ENCODE measurements at regions not wholly inside any gene's neighbourhood (a gene's known extent, or its start where the extent isn't known, plus 50 kb on each side); places are given as distances from the start of the nearest gene placed in this dataset.

DNA sequence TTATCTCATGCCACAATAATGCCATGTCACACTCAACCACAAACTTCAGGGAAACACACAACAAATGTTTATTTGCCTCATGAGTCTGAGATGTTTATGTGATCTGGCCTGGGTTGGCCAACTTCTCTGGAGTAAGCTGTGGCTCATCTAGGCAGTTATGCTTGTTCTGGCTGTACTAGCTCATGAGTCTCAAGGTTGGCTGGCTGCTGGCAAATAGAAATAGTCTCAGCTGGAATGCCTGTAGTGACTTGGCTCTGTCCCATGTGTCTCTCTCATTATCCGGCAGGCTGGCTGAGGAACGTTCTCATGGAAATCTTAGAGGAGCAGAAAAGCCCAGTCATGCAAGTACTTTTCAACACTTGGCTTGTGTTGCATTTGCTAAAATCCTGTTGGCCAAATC is 234.9 kb upstream of the CDH2 start:
- ChIA-PET POLR2A (no interaction called here), CTCF (no interaction called here)
- Mint-ChIP-seq H3K27me3 (no peaks in the 10 kb centered on the region), H3K27ac (no peak overlapping the region), H3K36me3 (ENCODE audit: low read depth) (no peaks in the 10 kb centered on the region), H3K4me1 (no peaks in the 10 kb centered on the region), H3K9me3 (ENCODE audit: low read depth) (peaks cover 6% of the 10 kb centered on the region), H3K4me3 (no peak overlapping the region)
- no peak for ATAC-seq
- no peak for DNase-seq
- intact Hi-C loops (cut with DNase I, micrococcal nuclease), result no loop called here

DNA sequence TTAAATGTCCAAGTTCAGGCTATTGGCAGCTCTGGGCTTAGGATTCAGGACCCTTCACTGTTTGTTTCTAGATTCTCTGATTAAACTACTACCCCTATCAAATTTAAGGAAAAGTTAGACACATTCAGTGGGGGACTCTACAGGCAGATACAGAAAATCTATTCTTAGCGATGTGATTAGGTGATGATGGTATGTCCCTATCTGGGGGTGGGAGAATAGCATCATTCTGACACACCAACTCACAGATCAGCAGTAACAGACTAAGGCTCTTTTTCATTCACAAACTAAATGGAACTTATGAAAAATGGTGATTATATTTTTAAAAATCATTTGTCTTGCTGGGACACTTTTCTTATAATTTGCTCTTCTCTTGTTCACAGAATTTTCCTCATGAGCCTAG is 232.9 kb upstream of the CDH2 start:
- peaks cover 3% of the 10 kb centered on the region for H3K9me3 Mint-ChIP-seq (ENCODE audit: low read depth)
- no peak overlapping the region for H3K4me3 Mint-ChIP-seq
- intact Hi-C loops (cut with DNase I, micrococcal nuclease), result loop anchor here in 1 of 2 experiments (10.0 kb wide), 1 partner anchor 65 kb away; no protein-coding TSS in a partner anchor
- H3K27ac Mint-ChIP-seq, result no peak overlapping the region
- ATAC-seq (no peak), DNase-seq (no peak)
- POLR2A ChIA-PET, result no interaction called here
- CTCF ChIA-PET, result no interaction called here
- H3K27me3 Mint-ChIP-seq, result no peaks in the 10 kb centered on the region
- no peaks in the 10 kb centered on the region for H3K36me3 Mint-ChIP-seq (ENCODE audit: low read depth)
- H3K4me1 Mint-ChIP-seq, result no peaks in the 10 kb centered on the region

DNA sequence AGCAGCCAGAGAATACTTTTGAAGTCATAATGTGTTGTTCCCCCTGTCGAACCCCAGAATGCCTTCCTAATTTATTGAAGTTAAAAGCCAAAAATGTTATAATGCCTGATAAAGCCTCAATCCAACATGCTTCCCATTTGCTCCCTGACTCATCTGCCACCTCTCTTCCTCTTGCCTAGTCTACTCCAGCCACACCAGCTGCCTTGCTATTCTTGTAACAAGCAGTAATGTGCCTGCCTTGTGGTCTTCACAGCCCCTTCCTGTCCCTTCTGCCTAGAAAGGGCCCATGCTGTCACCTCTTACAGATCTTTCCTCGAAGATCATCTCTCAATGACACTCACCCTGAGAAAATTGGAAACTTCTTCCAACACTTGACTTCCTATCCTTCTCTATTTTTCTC is 231.6 kb upstream of the CDH2 start:
- ChIA-PET POLR2A (no interaction called here), CTCF (no interaction called here)
- DNase-seq, result no peak
- Mint-ChIP-seq H3K27me3 (no peaks in the 10 kb centered on the region), H3K4me1 (no peaks in the 10 kb centered on the region), H3K27ac (no peak overlapping the region), H3K4me3 (no peak overlapping the region), H3K9me3 (ENCODE audit: low read depth) (peaks cover 3% of the 10 kb centered on the region), H3K36me3 (ENCODE audit: low read depth) (no peaks in the 10 kb centered on the region)
- intact Hi-C loops (cut with DNase I, micrococcal nuclease), result loop anchor here in 1 of 2 experiments (10.0 kb wide), 1 partner anchor 64 kb away; no protein-coding TSS in a partner anchor
- no peak for ATAC-seq

DNA sequence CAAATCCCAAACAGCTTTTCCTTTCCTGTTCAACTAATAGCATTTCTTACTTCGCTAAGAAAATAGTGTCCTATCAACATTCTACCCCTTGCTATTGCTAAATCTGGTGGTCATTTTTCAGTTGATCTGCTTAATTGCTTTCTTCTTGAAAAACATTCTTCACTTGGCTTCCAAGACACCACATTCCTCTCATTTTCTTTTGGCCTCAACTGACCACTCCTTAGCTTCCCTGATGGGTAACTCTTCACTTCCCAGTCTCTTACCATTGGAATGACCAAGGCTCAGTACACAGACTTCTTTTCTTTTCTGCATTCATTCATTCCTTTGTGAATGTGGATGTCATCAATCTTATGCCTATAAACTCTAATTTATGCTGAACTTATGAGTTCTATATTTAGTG is 230.8 kb upstream of the CDH2 start:
- no peak for ATAC-seq
- no peaks in the 10 kb centered on the region for H3K36me3 Mint-ChIP-seq (ENCODE audit: low read depth)
- H3K27ac Mint-ChIP-seq, result no peak overlapping the region
- H3K27me3 Mint-ChIP-seq, result no peaks in the 10 kb centered on the region
- CTCF ChIA-PET, result no interaction called here
- no peaks in the 10 kb centered on the region for H3K4me1 Mint-ChIP-seq
- intact Hi-C loops (cut with DNase I, micrococcal nuclease), result loop anchor here in 1 of 2 experiments (10.0 kb wide), 1 partner anchor 63 kb away; no protein-coding TSS in a partner anchor
- peaks cover 6% of the 10 kb centered on the region for H3K9me3 Mint-ChIP-seq (ENCODE audit: low read depth)
- H3K4me3 Mint-ChIP-seq, result no peak overlapping the region
- no peak for DNase-seq
- POLR2A ChIA-PET, result no interaction called here

DNA sequence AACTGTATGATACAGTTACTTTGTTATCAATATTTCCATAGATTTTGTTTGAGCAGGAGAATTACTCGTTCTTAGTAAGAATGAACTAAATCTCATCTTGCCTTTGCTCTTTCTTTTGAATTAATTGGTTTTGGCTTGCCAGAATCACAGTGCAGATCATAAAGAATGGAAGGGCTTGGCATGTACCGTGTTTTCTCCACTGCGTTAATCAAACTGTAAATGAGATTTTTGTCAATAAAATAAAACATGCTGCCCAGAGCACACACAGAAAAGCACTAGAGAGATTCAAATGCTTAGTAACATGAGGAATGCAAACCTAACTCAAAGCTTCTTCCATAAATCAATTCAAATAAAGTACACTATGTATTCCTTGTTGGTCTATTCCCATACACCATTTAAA is 229.6 kb upstream of the CDH2 start:
- intact Hi-C loops (cut with DNase I, micrococcal nuclease), result loop anchor here in 1 of 2 experiments (10.0 kb wide), 1 partner anchor 62 kb away; no protein-coding TSS in a partner anchor
- no peaks in the 10 kb centered on the region for H3K4me1 Mint-ChIP-seq
- no peaks in the 10 kb centered on the region for H3K27me3 Mint-ChIP-seq
- no peak overlapping the region for H3K4me3 Mint-ChIP-seq
- ATAC-seq (no peak), DNase-seq (no peak)
- H3K9me3 Mint-ChIP-seq (ENCODE audit: low read depth), result peaks cover 9% of the 10 kb centered on the region
- no peak overlapping the region for H3K27ac Mint-ChIP-seq
- H3K36me3 Mint-ChIP-seq (ENCODE audit: low read depth), result no peaks in the 10 kb centered on the region
- ChIA-PET CTCF (no interaction called here), POLR2A (no interaction called here)

DNA sequence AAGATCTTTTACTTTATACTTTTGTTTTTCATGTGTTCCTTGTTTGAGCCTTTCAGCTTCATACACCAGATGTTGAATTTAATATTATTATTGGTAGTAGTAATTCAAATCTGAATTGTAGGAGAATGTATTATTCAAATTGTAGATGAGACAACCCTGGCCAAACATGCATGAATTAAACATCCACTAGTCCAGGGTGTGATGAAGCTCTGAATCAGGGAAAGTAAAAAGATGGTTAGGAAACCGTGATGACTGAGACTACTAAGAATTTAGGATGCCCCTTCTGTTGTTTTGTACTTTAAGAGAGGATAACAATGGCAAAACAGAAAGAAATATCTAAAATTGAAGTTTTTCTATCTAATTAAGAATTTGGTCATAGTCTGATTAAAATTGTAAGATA is 227.8 kb upstream of the CDH2 start:
- intact Hi-C loops (cut with DNase I, micrococcal nuclease), result loop anchor here in 1 of 2 experiments (10.0 kb wide), 1 partner anchor 60 kb away; no protein-coding TSS in a partner anchor
- H3K4me3 Mint-ChIP-seq, result no peak overlapping the region

DNA sequence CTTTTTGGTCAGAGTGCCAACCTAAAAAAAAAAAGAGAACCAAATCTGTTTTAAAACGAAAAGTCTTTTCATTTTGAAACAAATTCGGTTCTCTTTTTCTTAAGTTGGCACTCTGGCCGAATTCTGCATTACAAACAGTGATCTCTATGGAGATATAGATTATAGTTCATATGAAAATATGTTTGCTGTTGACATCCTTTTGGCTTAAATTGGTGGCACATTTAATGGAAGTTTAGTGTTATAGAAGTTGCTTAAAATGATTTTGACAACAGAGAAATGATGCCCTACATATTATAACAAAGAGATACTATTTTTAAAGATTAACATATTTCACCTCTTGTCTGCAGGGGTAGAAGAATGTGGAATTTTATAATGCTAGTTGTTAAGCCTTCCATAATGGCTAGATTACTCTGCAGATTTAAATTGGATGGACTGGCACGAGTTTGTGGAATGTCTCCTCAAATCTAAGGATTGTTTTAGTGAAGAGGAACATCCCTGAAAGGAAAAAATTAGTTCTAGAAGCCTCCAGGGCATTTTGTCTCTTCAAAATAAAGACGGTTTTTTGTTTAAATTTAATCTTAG is 222.9 kb upstream of the CDH2 start:
- ChIA-PET POLR2A (no interaction called here), CTCF (no interaction called here)
- DNase-seq (no peak), ATAC-seq (no peak)
- Mint-ChIP-seq H3K9me3 (ENCODE audit: low read depth) (peaks cover 17% of the 10 kb centered on the region), H3K27ac (no peak overlapping the region), H3K36me3 (ENCODE audit: low read depth) (no peaks in the 10 kb centered on the region), H3K27me3 (no peaks in the 10 kb centered on the region), H3K4me3 (no peak overlapping the region), H3K4me1 (no peaks in the 10 kb centered on the region)
- intact Hi-C loops (cut with DNase I, micrococcal nuclease), result loop anchor here in 1 of 2 experiments (10.0 kb wide), 1 partner anchor 55 kb away; no protein-coding TSS in a partner anchor

More for the DNA sequence above, 227.8 kb upstream of the CDH2 start:
- ATAC-seq (no peak), DNase-seq (no peak)
- H3K9me3 Mint-ChIP-seq (ENCODE audit: low read depth), result peaks cover 9% of the 10 kb centered on the region
- ChIA-PET CTCF (no interaction called here), POLR2A (no interaction called here)
- no peaks in the 10 kb centered on the region for H3K36me3 Mint-ChIP-seq (ENCODE audit: low read depth)
- no peak overlapping the region for H3K27ac Mint-ChIP-seq
- no peaks in the 10 kb centered on the region for H3K27me3 Mint-ChIP-seq
- no peaks in the 10 kb centered on the region for H3K4me1 Mint-ChIP-seq

DNA sequence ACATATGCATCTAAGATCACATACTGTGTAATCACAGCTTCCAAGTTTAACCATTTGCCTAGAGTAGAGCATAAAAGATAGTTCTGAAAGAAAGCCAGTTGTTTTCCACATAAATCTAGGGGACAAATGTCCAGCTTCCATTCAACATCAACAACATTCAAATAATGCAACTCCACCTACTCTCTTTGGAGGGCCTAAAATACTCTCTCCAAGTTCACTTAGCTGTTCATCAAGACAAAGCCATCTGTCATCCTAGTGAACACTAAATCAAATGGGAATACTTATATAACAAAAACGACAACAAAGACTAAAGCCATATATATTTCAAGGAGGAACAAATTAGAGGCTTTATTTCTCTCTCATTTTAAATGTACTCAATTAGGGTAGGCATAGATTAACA is 221.5 kb upstream of the CDH2 start:
- H3K4me3 Mint-ChIP-seq, result no peak overlapping the region
- no peak for ATAC-seq
- DNase-seq, result no peak
- ChIA-PET POLR2A (no interaction called here), CTCF (no interaction called here)
- peaks cover 17% of the 10 kb centered on the region for H3K9me3 Mint-ChIP-seq (ENCODE audit: low read depth)
- no peaks in the 10 kb centered on the region for H3K4me1 Mint-ChIP-seq
- no peaks in the 10 kb centered on the region for H3K36me3 Mint-ChIP-seq (ENCODE audit: low read depth)
- H3K27me3 Mint-ChIP-seq, result no peaks in the 10 kb centered on the region
- H3K27ac Mint-ChIP-seq, result no peak overlapping the region
- intact Hi-C loops (cut with DNase I, micrococcal nuclease), result no loop called here

DNA sequence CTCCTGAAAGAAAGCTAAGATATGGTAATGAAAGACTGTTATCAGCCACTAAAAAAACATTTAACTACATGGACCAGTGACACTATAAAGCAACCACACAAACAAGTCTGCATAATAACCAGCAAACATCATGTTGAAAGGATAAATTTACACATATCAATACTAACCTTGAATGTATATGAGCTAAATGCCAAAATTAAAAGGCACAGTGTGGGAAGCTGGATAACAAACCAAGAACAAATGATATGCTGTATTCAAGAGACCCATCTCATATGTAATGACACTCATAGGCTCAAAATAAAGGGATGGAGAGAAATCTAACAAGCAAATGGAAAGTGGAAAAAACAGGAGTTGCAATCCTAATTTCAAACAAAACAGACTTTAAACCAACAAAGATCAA is 213.1 kb upstream of the CDH2 start:
- DNase-seq, result no peak
- H3K4me1 Mint-ChIP-seq, result no peaks in the 10 kb centered on the region
- CTCF ChIA-PET, result no interaction called here
- H3K27me3 Mint-ChIP-seq, result no peaks in the 10 kb centered on the region
- no peak for ATAC-seq
- H3K36me3 Mint-ChIP-seq (ENCODE audit: low read depth), result no peaks in the 10 kb centered on the region
- POLR2A ChIA-PET, result no interaction called here
- no peak overlapping the region for H3K27ac Mint-ChIP-seq
- H3K4me3 Mint-ChIP-seq, result no peak overlapping the region
- H3K9me3 Mint-ChIP-seq (ENCODE audit: low read depth), result peaks cover 24% of the 10 kb centered on the region
- intact Hi-C loops (cut with DNase I, micrococcal nuclease), result no loop called here

DNA sequence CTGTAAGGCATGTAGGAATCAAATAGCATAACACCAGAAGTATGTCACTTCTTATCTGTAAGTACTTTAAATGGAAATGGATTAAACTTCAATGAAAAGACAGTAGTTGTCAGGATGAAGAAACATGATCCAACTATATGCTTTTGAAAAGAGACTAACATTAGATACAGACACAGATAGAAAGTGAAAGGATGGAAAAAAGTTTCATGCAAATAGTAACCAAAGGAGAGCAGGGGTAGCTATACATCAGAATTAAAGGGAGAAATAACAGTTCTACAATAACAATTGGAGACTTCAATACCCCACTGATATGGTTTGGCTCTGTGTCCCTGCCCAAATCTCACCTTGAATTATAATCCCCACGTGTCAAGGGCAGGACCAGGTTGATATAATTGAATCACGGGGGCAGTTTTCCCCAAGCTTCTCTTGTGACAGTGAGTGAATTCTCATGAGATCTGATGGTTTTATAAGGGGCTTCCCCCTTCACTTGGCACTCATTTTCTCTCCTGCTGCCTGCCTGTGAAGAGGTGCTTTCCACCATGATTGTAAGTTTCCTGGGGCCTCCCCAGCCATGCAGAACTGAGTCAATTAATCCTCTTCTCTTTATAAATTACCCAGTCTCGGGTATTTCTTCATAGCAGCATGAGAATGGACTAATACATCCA is 205.4 kb upstream of the CDH2 start:
- DNase-seq (peak; percentile 15), ATAC-seq (no peak)
- POLR2A ChIA-PET, result no interaction called here
- no peak overlapping the region for H3K4me3 Mint-ChIP-seq
- intact Hi-C loops (cut with DNase I, micrococcal nuclease), result no loop called here
- CTCF ChIA-PET, result no interaction called here
- no peaks in the 10 kb centered on the region for H3K36me3 Mint-ChIP-seq (ENCODE audit: low read depth)
- no peak overlapping the region for H3K27ac Mint-ChIP-seq
- H3K9me3 Mint-ChIP-seq (ENCODE audit: low read depth), result peaks cover 13% of the 10 kb centered on the region
- no peaks in the 10 kb centered on the region for H3K27me3 Mint-ChIP-seq
- H3K4me1 Mint-ChIP-seq, result no peaks in the 10 kb centered on the region

DNA sequence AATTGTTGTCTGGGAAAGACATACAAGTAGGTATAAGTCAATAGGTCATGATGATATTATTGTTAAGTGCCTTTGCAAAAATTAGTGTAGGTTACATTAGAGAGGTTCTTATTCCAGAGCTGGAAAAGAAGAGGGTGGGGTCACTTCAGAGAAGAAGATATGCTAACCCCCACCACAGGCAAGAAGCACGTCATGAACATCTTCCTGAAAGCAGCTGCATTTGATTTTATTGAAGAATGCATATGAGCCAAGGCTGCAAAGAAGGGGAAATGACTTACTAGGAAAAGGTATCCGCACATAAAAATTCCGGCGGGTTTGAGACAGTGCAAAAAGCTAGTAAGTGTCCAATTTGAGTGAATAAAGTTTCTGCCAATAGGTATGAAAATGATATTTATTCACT is 195.3 kb upstream of the CDH2 start:
- peaks cover 12% of the 10 kb centered on the region for H3K9me3 Mint-ChIP-seq (ENCODE audit: low read depth)
- no peaks in the 10 kb centered on the region for H3K27me3 Mint-ChIP-seq
- ChIA-PET CTCF (no interaction called here), POLR2A (no interaction called here)
- DNase-seq, result no peak
- no peak overlapping the region for H3K27ac Mint-ChIP-seq
- no peak for ATAC-seq
- H3K4me1 Mint-ChIP-seq, result no peaks in the 10 kb centered on the region
- H3K36me3 Mint-ChIP-seq (ENCODE audit: low read depth), result no peaks in the 10 kb centered on the region
- intact Hi-C loops (cut with DNase I, micrococcal nuclease), result no loop called here
- no peak overlapping the region for H3K4me3 Mint-ChIP-seq

DNA sequence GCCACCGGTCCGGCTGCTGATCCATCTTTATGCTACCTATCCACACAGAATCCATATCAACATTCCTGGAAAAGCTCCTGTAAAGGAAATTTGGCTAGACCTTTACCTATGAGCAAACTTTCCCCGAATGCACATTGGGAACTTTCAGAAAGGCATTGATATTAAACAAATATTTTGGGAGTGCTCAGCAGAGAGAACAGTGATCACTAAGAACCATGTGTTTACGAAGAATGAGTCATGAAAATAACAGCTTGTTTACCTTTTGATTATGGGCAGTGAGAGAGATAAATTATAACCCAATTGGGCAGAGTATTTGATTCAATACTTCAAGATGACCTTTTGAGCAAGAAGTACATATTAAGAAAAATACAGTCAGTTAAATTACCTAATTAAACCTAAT is 189.7 kb upstream of the CDH2 start:
- intact Hi-C loops (cut with DNase I, micrococcal nuclease), result no loop called here

More for the DNA sequence above, 189.7 kb upstream of the CDH2 start:
- Mint-ChIP-seq H3K9me3 (ENCODE audit: low read depth) (peaks cover 11% of the 10 kb centered on the region), H3K27me3 (no peaks in the 10 kb centered on the region), H3K27ac (no peak overlapping the region), H3K36me3 (ENCODE audit: low read depth) (no peaks in the 10 kb centered on the region), H3K4me3 (no peak overlapping the region), H3K4me1 (no peaks in the 10 kb centered on the region)
- ChIA-PET POLR2A (no interaction called here), CTCF (no interaction called here)
- DNase-seq (no peak), ATAC-seq (no peak)
